ENCODE measurements at regions not wholly inside any gene's neighbourhood (a gene's known extent, or its start where the extent isn't known, plus 50 kb on each side); places are given as distances from the start of the nearest gene placed in this dataset.

DNA sequence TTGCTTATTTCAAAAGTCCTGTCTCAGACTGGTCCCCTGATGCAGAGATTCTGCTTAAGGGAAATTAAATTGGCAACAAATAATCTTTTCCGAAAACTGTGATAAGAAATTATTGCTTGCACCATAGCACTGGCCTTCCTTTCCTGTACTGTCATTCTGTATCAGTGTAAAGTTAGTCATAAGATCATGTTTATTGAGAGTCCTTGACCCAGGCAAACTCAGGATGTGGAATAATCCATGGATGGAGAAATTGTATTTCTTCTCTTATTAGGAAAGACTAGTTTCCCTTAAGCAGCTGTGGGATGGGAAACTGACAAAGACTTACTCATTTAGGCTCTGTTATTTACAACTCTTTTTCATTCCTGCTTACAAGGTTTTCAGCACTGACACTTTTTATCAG is 83.0 kb upstream of the RANBP6 start:
- no peak for DNase-seq (ENCODE audit: low spot score)
- Mint-ChIP-seq H3K4me3 (ENCODE audit: unreplicated experiment) (no peak overlapping the region), H3K27ac (ENCODE audit: unreplicated experiment) (no peak overlapping the region), H3K27me3 (ENCODE audit: unreplicated experiment) (peaks cover 3% of the 10 kb centered on the region), H3K4me1 (ENCODE audit: unreplicated experiment) (no peaks in the 10 kb centered on the region), H3K36me3 (ENCODE audit: low read depth, unreplicated experiment) (no peaks in the 10 kb centered on the region), H3K9me3 (ENCODE audit: unreplicated experiment) (no peaks in the 10 kb centered on the region)
- TF ChIP-seq, protein P1, sequence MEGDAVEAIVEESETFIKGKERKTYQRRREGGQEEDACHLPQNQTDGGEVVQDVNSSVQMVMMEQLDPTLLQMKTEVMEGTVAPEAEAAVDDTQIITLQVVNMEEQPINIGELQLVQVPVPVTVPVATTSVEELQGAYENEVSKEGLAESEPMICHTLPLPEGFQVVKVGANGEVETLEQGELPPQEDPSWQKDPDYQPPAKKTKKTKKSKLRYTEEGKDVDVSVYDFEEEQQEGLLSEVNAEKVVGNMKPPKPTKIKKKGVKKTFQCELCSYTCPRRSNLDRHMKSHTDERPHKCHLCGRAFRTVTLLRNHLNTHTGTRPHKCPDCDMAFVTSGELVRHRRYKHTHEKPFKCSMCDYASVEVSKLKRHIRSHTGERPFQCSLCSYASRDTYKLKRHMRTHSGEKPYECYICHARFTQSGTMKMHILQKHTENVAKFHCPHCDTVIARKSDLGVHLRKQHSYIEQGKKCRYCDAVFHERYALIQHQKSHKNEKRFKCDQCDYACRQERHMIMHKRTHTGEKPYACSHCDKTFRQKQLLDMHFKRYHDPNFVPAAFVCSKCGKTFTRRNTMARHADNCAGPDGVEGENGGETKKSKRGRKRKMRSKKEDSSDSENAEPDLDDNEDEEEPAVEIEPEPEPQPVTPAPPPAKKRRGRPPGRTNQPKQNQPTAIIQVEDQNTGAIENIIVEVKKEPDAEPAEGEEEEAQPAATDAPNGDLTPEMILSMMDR (IDR thresholded peaks at IDR 0.05; ENCODE audit: unreplicated experiment), result no peak

DNA sequence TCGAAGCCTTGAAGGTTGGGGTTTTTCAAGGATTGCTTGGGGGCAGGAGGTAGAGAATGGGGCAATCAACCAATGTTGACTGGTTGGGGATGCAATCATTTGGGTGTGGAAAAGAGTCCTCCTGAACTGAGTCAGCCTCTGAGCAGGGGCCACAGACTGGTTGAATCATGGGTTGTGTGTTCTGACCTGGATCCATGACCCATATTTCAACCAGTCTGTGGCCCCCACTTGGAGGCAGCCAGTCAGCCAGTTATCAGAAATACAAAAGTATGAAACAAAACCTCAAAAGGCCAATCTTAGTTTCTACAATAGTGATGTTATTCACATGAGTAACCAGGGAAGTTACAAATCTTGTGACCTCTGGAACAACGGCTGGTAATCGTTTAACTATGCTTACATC is 81.4 kb upstream of the RANBP6 start:
- no peak for DNase-seq (ENCODE audit: low spot score)
- Mint-ChIP-seq H3K4me1 (ENCODE audit: unreplicated experiment) (no peaks in the 10 kb centered on the region), H3K27ac (ENCODE audit: unreplicated experiment) (no peak overlapping the region)

DNA sequence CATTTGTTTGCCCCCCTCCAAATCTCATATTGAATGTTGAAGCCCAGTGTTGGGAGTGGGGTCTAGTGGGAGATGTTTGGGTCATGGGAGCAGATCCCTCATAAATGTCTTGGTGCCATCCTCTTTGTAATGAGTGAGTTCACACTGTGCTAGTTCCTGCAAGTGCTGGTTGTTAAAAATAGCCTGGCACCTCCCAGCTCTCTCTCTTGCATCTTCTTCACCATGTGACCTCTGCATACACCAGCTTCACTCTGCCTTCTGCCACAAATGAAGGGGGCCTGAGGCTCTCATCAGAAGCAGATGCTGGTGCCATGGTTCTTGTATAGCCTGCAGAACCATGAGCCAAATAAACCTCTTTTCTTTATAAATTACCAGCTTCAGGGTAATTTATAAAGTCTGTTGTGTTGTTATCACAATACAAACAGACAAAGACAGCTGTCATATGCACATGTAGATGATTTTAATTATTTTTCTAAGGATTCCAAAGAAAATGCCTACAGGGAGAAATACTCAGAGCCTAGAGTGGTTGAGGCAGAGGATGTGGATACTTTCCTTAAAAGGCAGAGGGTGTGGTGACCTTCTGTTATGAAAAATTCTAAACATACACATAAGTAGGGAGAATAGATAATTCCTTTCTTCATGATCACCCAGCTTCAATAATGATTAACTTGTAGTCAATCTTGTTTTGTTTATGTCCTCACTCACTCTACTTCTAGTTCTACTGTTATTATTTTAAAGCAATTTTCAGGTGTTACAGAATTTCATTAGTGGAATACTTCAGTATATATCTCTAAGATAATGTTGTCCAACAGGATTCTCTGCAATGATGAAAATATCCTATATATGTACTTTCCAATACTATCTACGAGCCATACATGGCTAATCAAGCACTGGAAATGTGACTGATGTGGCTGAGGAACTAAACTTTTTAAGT is 75.1 kb upstream of the RANBP6 start:
- Mint-ChIP-seq H3K27me3 (ENCODE audit: unreplicated experiment) (no peaks in the 10 kb centered on the region), H3K4me3 (ENCODE audit: unreplicated experiment) (no peak overlapping the region), H3K4me1 (ENCODE audit: unreplicated experiment) (no peaks in the 10 kb centered on the region), H3K27ac (ENCODE audit: unreplicated experiment) (no peak overlapping the region), H3K9me3 (ENCODE audit: unreplicated experiment) (no peaks in the 10 kb centered on the region), H3K36me3 (ENCODE audit: low read depth, unreplicated experiment) (no peaks in the 10 kb centered on the region)
- no peak for DNase-seq (ENCODE audit: low spot score)
- TF ChIP-seq, protein P1 (IDR thresholded peaks at IDR 0.05; ENCODE audit: unreplicated experiment), result no peak

More for the DNA sequence above, 81.4 kb upstream of the RANBP6 start:
- TF ChIP-seq, protein P1 (IDR thresholded peaks at IDR 0.05; ENCODE audit: unreplicated experiment), result no peak
- no peaks in the 10 kb centered on the region for H3K9me3 Mint-ChIP-seq (ENCODE audit: unreplicated experiment)
- peaks cover 3% of the 10 kb centered on the region for H3K27me3 Mint-ChIP-seq (ENCODE audit: unreplicated experiment)
- no peaks in the 10 kb centered on the region for H3K36me3 Mint-ChIP-seq (ENCODE audit: low read depth, unreplicated experiment)
- no peak overlapping the region for H3K4me3 Mint-ChIP-seq (ENCODE audit: unreplicated experiment)

DNA sequence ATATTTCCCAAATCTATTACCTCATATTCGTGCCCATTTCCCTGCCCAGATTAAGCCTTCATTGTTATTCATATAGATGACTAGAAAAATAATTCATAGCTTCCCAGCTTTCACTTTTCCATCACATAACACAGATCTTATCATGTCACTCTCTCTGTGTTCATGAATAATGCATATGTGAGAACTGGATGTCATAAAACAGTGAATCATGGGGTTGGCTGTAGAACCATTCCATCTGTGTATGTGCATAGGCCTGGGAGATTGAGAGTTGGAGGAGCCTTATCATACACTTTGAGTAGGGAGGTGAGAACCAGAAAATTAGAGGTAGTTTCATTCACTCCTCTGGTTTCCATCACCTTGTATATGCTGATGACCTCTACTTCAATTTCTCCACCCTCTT is 73.9 kb upstream of the RANBP6 start:
- no peak for DNase-seq (ENCODE audit: low spot score)
- Mint-ChIP-seq H3K9me3 (ENCODE audit: unreplicated experiment) (no peaks in the 10 kb centered on the region), H3K27me3 (ENCODE audit: unreplicated experiment) (no peaks in the 10 kb centered on the region), H3K36me3 (ENCODE audit: low read depth, unreplicated experiment) (no peaks in the 10 kb centered on the region), H3K27ac (ENCODE audit: unreplicated experiment) (no peak overlapping the region), H3K4me3 (ENCODE audit: unreplicated experiment) (no peak overlapping the region), H3K4me1 (ENCODE audit: unreplicated experiment) (no peaks in the 10 kb centered on the region)
- TF ChIP-seq, protein P1 (IDR thresholded peaks at IDR 0.05; ENCODE audit: unreplicated experiment), result no peak

DNA sequence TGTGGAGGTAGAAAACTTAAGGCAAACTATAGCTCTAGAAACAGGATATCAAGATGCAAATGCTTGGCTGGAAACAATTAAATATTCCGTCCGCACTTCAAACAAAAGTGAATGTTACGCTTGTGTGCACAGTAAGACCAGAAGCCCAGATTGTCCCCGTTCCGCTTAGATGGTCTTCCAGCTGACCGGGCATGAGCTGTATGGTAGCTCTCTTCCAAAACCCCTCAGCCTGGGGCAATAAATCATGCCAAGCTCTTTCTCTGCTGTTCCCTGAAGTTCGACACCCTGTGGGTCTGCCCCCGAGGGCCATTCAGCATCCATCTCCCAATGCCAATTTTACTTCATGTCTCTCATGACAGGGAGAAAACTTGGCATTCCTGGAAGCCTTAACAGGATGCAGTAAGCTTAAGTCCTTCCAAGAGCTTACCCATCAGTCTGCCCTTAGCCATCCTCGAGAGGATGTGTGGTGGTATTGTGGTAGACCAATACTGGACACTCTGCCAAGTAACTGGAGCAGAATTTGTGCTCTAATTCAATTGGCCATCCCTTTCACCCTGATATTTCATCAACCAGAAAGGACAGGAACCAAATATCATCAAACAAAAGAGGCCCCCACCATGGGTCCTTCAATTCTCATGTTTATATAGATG is 70.7 kb upstream of the RANBP6 start:
- DNase-seq (ENCODE audit: low spot score), result no peak
- no peaks in the 10 kb centered on the region for H3K9me3 Mint-ChIP-seq (ENCODE audit: unreplicated experiment)
- H3K36me3 Mint-ChIP-seq (ENCODE audit: low read depth, unreplicated experiment), result no peaks in the 10 kb centered on the region
- H3K27me3 Mint-ChIP-seq (ENCODE audit: unreplicated experiment), result no peaks in the 10 kb centered on the region
- no peaks in the 10 kb centered on the region for H3K4me1 Mint-ChIP-seq (ENCODE audit: unreplicated experiment)
- H3K27ac Mint-ChIP-seq (ENCODE audit: unreplicated experiment), result no peak overlapping the region
- H3K4me3 Mint-ChIP-seq (ENCODE audit: unreplicated experiment), result no peak overlapping the region
- TF ChIP-seq, protein P1 (IDR thresholded peaks at IDR 0.05; ENCODE audit: unreplicated experiment), result no peak

Data from endothelial cell (in vitro differentiated cells).